GM12878 (cell line): ENCODE measurements at regions not wholly inside any gene's neighbourhood (a gene's known extent, or its start where the extent isn't known, plus 50 kb on each side); places are given as distances from the start of the nearest gene placed in this dataset.

Source experiments
- ATAC-seq: fragments of 200-7000 bp; cut with Tn5 transposase; 3 replicates; pipeline ENCODE4 v1.9.1; 2020; ENCODE audit warnings: mild to moderate bottlenecking, moderate library complexity
- BruUV-seq: library from RNA; stranded (reverse); fragments of 400-500 nt; replicated peaks from 2 replicates; lab custom pipeline; 2021; lab: Mats Ljungman, UMichigan
- CTCF ChIA-PET: fragments of 300-600 bp; sonication (Branson Sonifier 250); formaldehyde crosslinking; extraction: SDS; loops from one replicate; lab custom pipeline; 2021; ENCODE audit warnings: inconsistent platforms; lab: Yijun Ruan, JAX
- POLR2A ChIA-PET: fragments of 350-600 bp; formaldehyde crosslinking; extraction: SDS; loops from one replicate; lab custom pipeline; 2021; ENCODE audit warnings: inconsistent platforms; lab: Charles Lee
- RAD21 ChIA-PET: fragments of 300-600 bp; sonication (Branson Sonifier 250); formaldehyde crosslinking; loops from one replicate; lab custom pipeline; 2023; ENCODE audit warnings: antibody characterized with exemption; ENCODE audit not compliant: unreplicated experiment; lab: Charles Lee
- SMC1A ChIA-PET: fragments of 300-600 bp; sonication (Branson Sonifier 250); formaldehyde crosslinking; loops from one replicate; lab custom pipeline; 2023; ENCODE audit not compliant: unreplicated experiment, uncharacterized antibody; lab: Charles Lee
- DNase-seq: peaks from one replicate; pipeline ENCODE4 v3.0.0-alpha.2; 2011; ENCODE audit warnings: low read depth, low spot score
- FAIRE-seq: peaks from 3 replicates; lab custom pipeline; 2011; peaks lifted over from hg19 to GRCh38; lab: Jason Lieb, UNC
- H2AFZ ChIP-seq: 2 replicates; pipeline ENCODE4 v1.6.0; 2011; ENCODE audit warnings: low read depth, low read length, control low read depth; ENCODE audit not compliant: control insufficient read depth
- H3K27ac ChIP-seq: 2 replicates; pipeline ENCODE4 v1.5.1; 2011; ENCODE audit warnings: control low read depth; ENCODE audit not compliant: control insufficient read depth, insufficient read depth
- H3K27me3 ChIP-seq, 2 experiments: replicated peaks in 1 of 2; 2 replicates each; pipeline versions ENCODE4 v1.6.0 to v1.6.1; 2011; ENCODE audit warnings: low read length in 1 of 2; ENCODE audit not compliant: control insufficient read depth in 2 of 2, insufficient read depth in 2 of 2
- H3K36me3 ChIP-seq, 2 experiments: 2 replicates each; pipeline ENCODE4 v1.5.1; 2011; ENCODE audit warnings: low read length in 1 of 2; ENCODE audit not compliant: control insufficient read depth in 2 of 2, insufficient read depth in 2 of 2
- H3K4me1 ChIP-seq: 2 replicates; pipeline ENCODE4 v1.6.1; 2011; ENCODE audit warnings: mild to moderate bottlenecking, low read length, moderate library complexity, mixed read lengths; ENCODE audit not compliant: control insufficient read depth, insufficient read depth
- H3K4me2 ChIP-seq: 2 replicates; pipeline ENCODE4 v1.6.0; 2011; ENCODE audit warnings: control low read depth; ENCODE audit not compliant: control insufficient read depth, insufficient read depth
- H3K4me3 ChIP-seq: fragments of 200-600 bp; sonication (generic); 2 replicates; pipeline ENCODE4 v1.5.1; 2016
- H3K79me2 ChIP-seq: 2 replicates; pipeline ENCODE4 v1.6.0; 2011; ENCODE audit warnings: low read length; ENCODE audit not compliant: control insufficient read depth, insufficient read depth
- H3K9ac ChIP-seq: 2 replicates; pipeline ENCODE4 v1.8.0; 2011; ENCODE audit warnings: low read length, control low read depth, mixed read lengths; ENCODE audit not compliant: control insufficient read depth, insufficient read depth
- H3K9me3 ChIP-seq: replicated peaks from 3 replicates; pipeline ENCODE4 v1.5.1; 2011; ENCODE audit warnings: mild to moderate bottlenecking, low read length; ENCODE audit not compliant: control insufficient read depth, insufficient read depth
- H4K20me1 ChIP-seq: 2 replicates; pipeline ENCODE4 v1.6.0; 2011; ENCODE audit not compliant: control insufficient read depth, insufficient read depth
- ATF7 ChIP-seq: fragments of 450-650 bp; IDR thresholded peaks from 2 replicates; pipeline ENCODE4 v1.6.1; 2016; ENCODE audit warnings: low read depth, mild to moderate bottlenecking
- BRCA1 ChIP-seq: IDR thresholded peaks from 2 replicates; pipeline ENCODE4 v1.6.1; 2011; ENCODE audit warnings: low read depth, low read length, improper control_type of control experiment
- CREM ChIP-seq: IDR thresholded peaks from 2 replicates; pipeline ENCODE4 v1.6.1; 2014; ENCODE audit warnings: antibody characterized with exemption, low read depth
- ETV6 ChIP-seq, 2 experiments: fragments of 450-650 bp in 1 of 2; IDR thresholded peaks in 1 of 2; conservative IDR thresholded peaks in 1 of 2; 2 replicates each; pipeline ENCODE4 v1.6.1; 2014; ENCODE audit warnings: antibody characterized with exemption in 1 of 2, borderline replicate concordance in 1 of 2, low read depth in 1 of 2, mild to moderate bottlenecking in 1 of 2, moderate library complexity in 1 of 2
- HDGF ChIP-seq: fragments of 450-650 bp; IDR thresholded peaks from 2 replicates; pipeline ENCODE4 v1.6.1; 2016; ENCODE audit warnings: antibody characterized with exemption
- KLF5 ChIP-seq: fragments of 450-650 bp; IDR thresholded peaks from 2 replicates; pipeline ENCODE4 v1.6.1; 2014; ENCODE audit warnings: mild to moderate bottlenecking; ENCODE audit not compliant: partially characterized antibody
- MTA2 ChIP-seq: fragments of 450-650 bp; IDR thresholded peaks from 2 replicates; pipeline ENCODE4 v1.6.1; 2016; ENCODE audit warnings: low read depth, mild to moderate bottlenecking, moderate library complexity
- NR2C2 ChIP-seq: IDR thresholded peaks from 2 replicates; pipeline ENCODE4 v1.6.1; 2011; ENCODE audit warnings: borderline replicate concordance, low read depth; ENCODE audit not compliant: control insufficient read depth, insufficient read length
- SIX5 ChIP-seq: IDR thresholded peaks from 2 replicates; pipeline ENCODE4 v1.6.1; 2011; ENCODE audit warnings: mild to moderate bottlenecking, low read depth, low read length, moderate library complexity; ENCODE audit not compliant: severe bottlenecking
- SREBF2 ChIP-seq: IDR thresholded peaks from 2 replicates; pipeline ENCODE4 v1.6.1; 2012; ENCODE audit warnings: mild to moderate bottlenecking, low read length
- SUZ12 ChIP-seq: fragments of 200-600 bp; sonication (generic); IDR thresholded peaks from one replicate; pipeline ENCODE4 v1.6.1; 2018; ENCODE audit warnings: antibody characterized with exemption, mild to moderate bottlenecking; ENCODE audit not compliant: unreplicated experiment
- ZBED1 ChIP-seq: IDR thresholded peaks from 2 replicates; pipeline ENCODE4 v1.6.1; 2016; ENCODE audit warnings: borderline replicate concordance
- ZNF274 ChIP-seq: IDR thresholded peaks from one replicate; pipeline ENCODE4 v1.8.0; 2011; ENCODE audit not compliant: insufficient read length, insufficient read depth
- WGBS: methylation state at CpG from one replicate; pipeline ENCODE4 v1.1.6; 2016; ENCODE audit warnings: low lambda C conversion rate; ENCODE audit not compliant: insufficient replicate concordance, insufficient coverage; ENCODE audit errors: missing lambda C conversion rate; 5-methylcytosine and 5-hydroxymethylcytosine counted together
- in situ Hi-C: fragments of 300-500 bp; cut with MboI; formaldehyde crosslinking; loops from 9 replicates; pipeline ENCODE4 v1.14.3; 2018; ENCODE audit warnings: mixed read lengths
- intact Hi-C: fragments of 100-400 bp; cut with micrococcal nuclease; formaldehyde crosslinking; loops from one replicate; pipeline ENCODE4 v1.14.2; 2022; ENCODE audit not compliant: unreplicated experiment
- TF ChIP-seq, protein P1 (sequence below): IDR thresholded peaks from 2 replicates; pipeline ENCODE4 v1.6.1; 2011; ENCODE audit warnings: mild to moderate bottlenecking, low read depth, low read length, moderate library complexity; ENCODE audit not compliant: insufficient replicate concordance
- TF ChIP-seq, protein P2 (sequence below): fragments of 450-650 bp; IDR thresholded peaks from 2 replicates; pipeline ENCODE4 v1.6.1; 2016; ENCODE audit warnings: mild to moderate bottlenecking

DNA sequence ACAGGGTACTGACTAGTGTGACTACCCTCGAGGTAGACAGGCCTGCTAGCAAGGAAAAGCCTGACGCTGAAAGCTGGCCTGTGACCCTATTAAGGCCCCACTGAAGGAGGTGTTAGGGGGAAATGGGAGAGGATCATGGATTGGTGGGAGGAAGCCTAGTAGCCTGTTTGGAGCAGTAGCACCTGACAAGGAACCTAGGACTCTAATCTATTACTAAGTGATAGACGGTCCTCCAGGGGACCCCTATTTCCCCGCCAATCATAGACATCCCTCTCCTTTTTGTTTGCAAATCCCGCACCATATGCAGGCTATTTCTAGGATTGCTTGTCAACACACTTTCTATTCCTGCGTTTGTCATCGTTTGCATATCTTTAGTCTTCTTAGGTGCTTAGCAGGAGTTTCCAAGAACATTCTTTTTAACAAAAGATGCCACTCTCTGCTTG is 1338.8 kb upstream of the MIR17HG start:
- no TSS peak for BruUV-seq
- no peaks in the 10 kb centered on the region for H3K36me3 ChIP-seq
- H3K4me1 ChIP-seq = no peaks in the 10 kb centered on the region
- H3K79me2 ChIP-seq = no peaks in the 10 kb centered on the region
- WGBS = 40% methylated on average over 7 of the region's 7 CpGs
- H2AFZ ChIP-seq = no peak overlapping the region
- POLR2A ChIA-PET = no interaction called here
- CTCF ChIA-PET = no interaction called here
- no peak overlapping the region for H3K4me3 ChIP-seq
- H3K9me3 ChIP-seq = no peaks in the 10 kb centered on the region
- H3K9ac ChIP-seq = no peak overlapping the region
- DNase-seq (no peak), ATAC-seq (peak; percentile 51), FAIRE-seq (no peak)
- SMC1A ChIA-PET = interaction anchor here (2.8 kb wide), 1 partner anchor 13 kb away, joined by 8 read pairs; no protein-coding TSS in a partner anchor
- no peaks in the 10 kb centered on the region for H4K20me1 ChIP-seq
- no peak overlapping the region for H3K27ac ChIP-seq
- intact Hi-C loops = no loop called here
- H3K4me2 ChIP-seq = no peak overlapping the region
- no peaks in the 10 kb centered on the region for H3K27me3 ChIP-seq
- RAD21 ChIA-PET = no interaction called here
- in situ Hi-C loops = no loop called here
- TF ChIP-seq ETV6 (conservative IDR thresholded peaks at IDR 0.05 in 1 of 2, IDR thresholded peaks at IDR 0.05 in 1 of 2; ENCODE audit: borderline replicate concordance in 1 of 2, low read depth in 1 of 2) (no peak), SREBF2 (no peak), ATF7 (no peak), KLF5 (no peak), SUZ12 (no peak), MTA2 (no peak), ZNF274 (no peak), CREM (no peak), BRCA1 (no peak), NR2C2 (no peak), SIX5 (no peak), HDGF (no peak), ZBED1 (no peak)
- TF ChIP-seq, protein P1, sequence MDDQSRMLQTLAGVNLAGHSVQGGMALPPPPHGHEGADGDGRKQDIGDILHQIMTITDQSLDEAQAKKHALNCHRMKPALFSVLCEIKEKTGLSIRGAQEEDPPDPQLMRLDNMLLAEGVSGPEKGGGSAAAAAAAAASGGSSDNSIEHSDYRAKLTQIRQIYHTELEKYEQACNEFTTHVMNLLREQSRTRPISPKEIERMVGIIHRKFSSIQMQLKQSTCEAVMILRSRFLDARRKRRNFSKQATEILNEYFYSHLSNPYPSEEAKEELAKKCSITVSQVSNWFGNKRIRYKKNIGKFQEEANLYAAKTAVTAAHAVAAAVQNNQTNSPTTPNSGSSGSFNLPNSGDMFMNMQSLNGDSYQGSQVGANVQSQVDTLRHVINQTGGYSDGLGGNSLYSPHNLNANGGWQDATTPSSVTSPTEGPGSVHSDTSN = no peak
- TF ChIP-seq, protein P2, sequence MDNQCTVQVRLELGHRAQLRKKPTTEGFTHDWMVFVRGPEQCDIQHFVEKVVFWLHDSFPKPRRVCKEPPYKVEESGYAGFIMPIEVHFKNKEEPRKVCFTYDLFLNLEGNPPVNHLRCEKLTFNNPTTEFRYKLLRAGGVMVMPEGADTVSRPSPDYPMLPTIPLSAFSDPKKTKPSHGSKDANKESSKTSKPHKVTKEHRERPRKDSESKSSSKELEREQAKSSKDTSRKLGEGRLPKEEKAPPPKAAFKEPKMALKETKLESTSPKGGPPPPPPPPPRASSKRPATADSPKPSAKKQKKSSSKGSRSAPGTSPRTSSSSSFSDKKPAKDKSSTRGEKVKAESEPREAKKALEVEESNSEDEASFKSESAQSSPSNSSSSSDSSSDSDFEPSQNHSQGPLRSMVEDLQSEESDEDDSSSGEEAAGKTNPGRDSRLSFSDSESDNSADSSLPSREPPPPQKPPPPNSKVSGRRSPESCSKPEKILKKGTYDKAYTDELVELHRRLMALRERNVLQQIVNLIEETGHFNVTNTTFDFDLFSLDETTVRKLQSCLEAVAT = no peak
